Colonic mucosa (tissue), 4 donors: ENCODE measurements at regions not wholly inside any gene's neighbourhood (a gene's known extent, or its start where the extent isn't known, plus 50 kb on each side); places are given as distances from the start of the nearest gene placed in this dataset.

Experiments
- DNase-seq: peaks from one replicate; pipeline ENCODE4 v3.0.0-alpha.2; 2020
- H3K27ac ChIP-seq: fragments of 200-600 bp; one replicate; pipeline ENCODE4 v1.8.0; 2021
- H3K27me3 ChIP-seq: fragments of 200-600 bp; one replicate; pipeline ENCODE4 v1.8.0; 2021
- H3K36me3 ChIP-seq: fragments of 200-600 bp; one replicate; pipeline ENCODE4 v1.8.0; 2021
- H3K4me1 ChIP-seq: fragments of 200-600 bp; one replicate; pipeline ENCODE4 v1.8.0; 2021; ENCODE audit warnings: mild to moderate bottlenecking
- H3K4me3 ChIP-seq: fragments of 200-600 bp; one replicate; pipeline ENCODE4 v1.8.0; 2021
- H3K9ac ChIP-seq, 2 donors: one replicate each; pipeline ENCODE4 v1.7.0; 2013; ENCODE audit warnings: control low read depth in 2 of 2, low read depth in 2 of 2, low read length in 2 of 2
- H3K9me3 ChIP-seq: fragments of 200-600 bp; one replicate; pipeline ENCODE4 v1.8.0; 2021
- intact Hi-C: fragments of 100-400 bp; cut with DNase I; formaldehyde crosslinking; loops from one replicate; pipeline ENCODE4 v1.14.1; 2022
- TF ChIP-seq, protein P1 (sequence below): fragments of 200-600 bp; IDR thresholded peaks from one replicate; pipeline ENCODE4 v1.8.0; 2022; ENCODE audit warnings: antibody characterized with exemption, mild to moderate bottlenecking
- donor health status: healthy.
- donor health status: DM: no; HTN: no; CAD: no.
- donor health status: DM: no; HTN: no; CAD: no.

DNA sequence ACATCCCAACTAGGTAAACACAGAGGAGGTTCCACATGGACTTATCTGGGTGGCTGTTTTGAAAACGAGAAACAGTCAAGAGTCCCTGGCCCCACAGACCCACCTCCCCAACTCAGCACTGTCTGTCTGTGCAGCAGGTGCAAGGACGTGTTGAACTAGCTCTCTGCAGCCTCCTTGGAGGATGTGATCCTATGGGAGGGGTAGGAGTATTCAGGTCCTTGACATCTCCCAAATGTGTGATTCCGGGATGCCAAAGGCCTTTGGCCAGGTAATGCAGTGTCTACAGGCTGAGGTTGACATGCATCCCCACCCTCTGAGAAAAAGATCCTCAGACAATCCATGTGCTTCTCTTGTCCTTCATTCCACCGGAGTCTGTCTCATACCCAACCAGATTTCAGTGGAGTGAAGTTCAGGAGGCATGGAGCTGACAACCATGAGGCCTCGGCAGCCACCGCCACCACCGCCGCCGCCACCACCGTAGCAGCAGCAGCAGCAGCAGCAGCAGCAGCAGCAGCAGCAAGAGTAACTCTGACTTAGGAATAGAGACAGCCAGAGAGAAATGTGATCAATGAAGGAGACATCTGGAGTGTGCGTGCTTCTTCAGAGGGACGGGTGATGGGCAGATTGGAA lies 151.6 kb upstream of the CAMK1G start:
- Histone ChIP-seq H3K4me1 (no peaks in the 10 kb centered on the region), H3K9ac (no peak overlapping the region), H3K27ac (no peak overlapping the region), H3K27me3 (no peaks in the 10 kb centered on the region), H3K36me3 (no peaks in the 10 kb centered on the region), H3K4me3 (no peak overlapping the region), H3K9me3 (no peaks in the 10 kb centered on the region)
- intact Hi-C loops: no loop called here
- DNase-seq: no peak
- TF ChIP-seq, protein P1, sequence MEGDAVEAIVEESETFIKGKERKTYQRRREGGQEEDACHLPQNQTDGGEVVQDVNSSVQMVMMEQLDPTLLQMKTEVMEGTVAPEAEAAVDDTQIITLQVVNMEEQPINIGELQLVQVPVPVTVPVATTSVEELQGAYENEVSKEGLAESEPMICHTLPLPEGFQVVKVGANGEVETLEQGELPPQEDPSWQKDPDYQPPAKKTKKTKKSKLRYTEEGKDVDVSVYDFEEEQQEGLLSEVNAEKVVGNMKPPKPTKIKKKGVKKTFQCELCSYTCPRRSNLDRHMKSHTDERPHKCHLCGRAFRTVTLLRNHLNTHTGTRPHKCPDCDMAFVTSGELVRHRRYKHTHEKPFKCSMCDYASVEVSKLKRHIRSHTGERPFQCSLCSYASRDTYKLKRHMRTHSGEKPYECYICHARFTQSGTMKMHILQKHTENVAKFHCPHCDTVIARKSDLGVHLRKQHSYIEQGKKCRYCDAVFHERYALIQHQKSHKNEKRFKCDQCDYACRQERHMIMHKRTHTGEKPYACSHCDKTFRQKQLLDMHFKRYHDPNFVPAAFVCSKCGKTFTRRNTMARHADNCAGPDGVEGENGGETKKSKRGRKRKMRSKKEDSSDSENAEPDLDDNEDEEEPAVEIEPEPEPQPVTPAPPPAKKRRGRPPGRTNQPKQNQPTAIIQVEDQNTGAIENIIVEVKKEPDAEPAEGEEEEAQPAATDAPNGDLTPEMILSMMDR: no peak

GRCh38 chr1:209432443-209432825 lies 151.1 kb upstream of the CAMK1G start:
- H3K36me3 ChIP-seq: no peaks in the 10 kb centered on the region
- TF ChIP-seq, protein P1: no peak
- no peaks in the 10 kb centered on the region for H3K27me3 ChIP-seq
- intact Hi-C loops: no loop called here
- H3K4me3 ChIP-seq: no peak overlapping the region
- H3K9me3 ChIP-seq: no peaks in the 10 kb centered on the region
- DNase-seq: no peak
- H3K4me1 ChIP-seq: no peaks in the 10 kb centered on the region
- no peak overlapping the region for H3K9ac ChIP-seq
- H3K27ac ChIP-seq: no peak overlapping the region

GRCh38 chr1:209433649-209434031 lies 149.9 kb upstream of the CAMK1G start:
- Histone ChIP-seq H3K27ac (no peak overlapping the region), H3K4me3 (no peak overlapping the region), H3K4me1 (no peaks in the 10 kb centered on the region), H3K9me3 (no peaks in the 10 kb centered on the region), H3K9ac (no peak overlapping the region), H3K36me3 (no peaks in the 10 kb centered on the region), H3K27me3 (no peaks in the 10 kb centered on the region)
- no peak for DNase-seq
- TF ChIP-seq, protein P1: no peak
- intact Hi-C loops: no loop called here

GRCh38 chr1:209434066-209434465 lies 149.4 kb upstream of the CAMK1G start:
- H3K4me3 ChIP-seq: no peak overlapping the region
- no peak overlapping the region for H3K27ac ChIP-seq
- intact Hi-C loops: no loop called here
- no peaks in the 10 kb centered on the region for H3K4me1 ChIP-seq
- H3K27me3 ChIP-seq: no peaks in the 10 kb centered on the region
- no peaks in the 10 kb centered on the region for H3K9me3 ChIP-seq
- no peak for DNase-seq
- no peak overlapping the region for H3K9ac ChIP-seq
- TF ChIP-seq, protein P1: no peak
- H3K36me3 ChIP-seq: no peaks in the 10 kb centered on the region

DNA sequence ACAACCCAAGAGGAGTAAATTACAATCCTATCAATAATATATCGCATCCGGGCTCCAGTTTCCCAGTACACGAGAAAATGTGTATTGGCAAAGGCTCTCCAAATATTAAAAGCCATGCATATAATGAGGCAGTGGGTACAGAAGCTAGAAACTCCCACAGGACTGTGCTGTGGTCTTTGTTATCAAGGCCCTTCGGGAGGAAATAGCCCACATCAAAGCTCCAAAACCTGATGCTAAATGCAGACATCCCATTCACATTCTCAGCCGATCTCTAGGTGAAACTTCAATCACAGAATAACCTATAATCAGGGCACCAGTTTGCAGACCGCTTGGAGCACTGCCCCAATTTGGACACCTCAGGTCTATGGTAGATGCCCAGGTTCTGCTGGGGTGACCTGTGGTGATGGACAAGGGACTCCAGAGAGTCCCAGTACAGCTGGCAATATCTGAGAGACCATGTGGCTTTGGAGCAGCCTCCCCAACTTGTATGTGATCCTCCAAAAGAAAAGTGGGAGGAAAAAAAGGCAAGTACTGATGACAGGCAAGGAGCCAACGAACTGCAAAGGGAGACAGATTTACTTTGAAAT lies 148.8 kb upstream of the CAMK1G start:
- H3K4me3 ChIP-seq: no peak overlapping the region
- H3K27me3 ChIP-seq: no peaks in the 10 kb centered on the region
- H3K9me3 ChIP-seq: no peaks in the 10 kb centered on the region
- no peak overlapping the region for H3K9ac ChIP-seq
- TF ChIP-seq, protein P1: no peak
- H3K36me3 ChIP-seq: no peaks in the 10 kb centered on the region
- no peak for DNase-seq
- H3K4me1 ChIP-seq: no peaks in the 10 kb centered on the region
- no peak overlapping the region for H3K27ac ChIP-seq
- intact Hi-C loops: no loop called here
